HG03103 (cell line): ENCODE measurements at regions not wholly inside any gene's neighbourhood (a gene's known extent, or its start where the extent isn't known, plus 50 kb on each side); places are given as distances from the start of the nearest gene placed in this dataset.
"Not testable (repeated sequence)": the region's sequence is repeated elsewhere in the genome, so short reads cannot be mapped to it uniquely, and the experiment has no call there.

Experiments
- ATAC-seq: cut with Tn5 transposase; IDR thresholded peaks from one replicate; pipeline ENCODE4 v1.9.1; 2021; ENCODE audit warnings: low read depth; ENCODE audit not compliant: unreplicated experiment

DNA sequence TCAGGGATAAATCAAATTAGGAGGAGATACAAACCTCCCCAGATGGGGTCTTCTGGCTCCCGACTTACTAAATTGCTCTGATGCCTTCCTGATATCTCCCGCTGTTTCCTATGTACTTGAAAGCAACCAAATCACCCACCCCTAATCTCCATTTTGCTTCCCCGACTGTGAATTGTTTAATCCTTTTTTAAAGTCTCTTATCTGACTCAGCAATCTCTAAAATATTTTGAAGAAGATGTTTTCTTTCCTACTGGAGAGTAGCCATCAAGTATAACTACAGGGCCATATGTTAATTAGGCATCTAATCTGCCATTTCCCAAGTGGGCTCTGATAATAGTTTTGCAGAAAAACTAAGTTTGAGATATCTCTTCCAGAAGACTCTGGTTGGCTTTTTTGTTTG, 365.2 kb upstream of the MAF start:
- no peak for ATAC-seq

GRCh38 chr16:79964104-79964503, 363.6 kb upstream of the MAF start:
- ATAC-seq: no peak

DNA sequence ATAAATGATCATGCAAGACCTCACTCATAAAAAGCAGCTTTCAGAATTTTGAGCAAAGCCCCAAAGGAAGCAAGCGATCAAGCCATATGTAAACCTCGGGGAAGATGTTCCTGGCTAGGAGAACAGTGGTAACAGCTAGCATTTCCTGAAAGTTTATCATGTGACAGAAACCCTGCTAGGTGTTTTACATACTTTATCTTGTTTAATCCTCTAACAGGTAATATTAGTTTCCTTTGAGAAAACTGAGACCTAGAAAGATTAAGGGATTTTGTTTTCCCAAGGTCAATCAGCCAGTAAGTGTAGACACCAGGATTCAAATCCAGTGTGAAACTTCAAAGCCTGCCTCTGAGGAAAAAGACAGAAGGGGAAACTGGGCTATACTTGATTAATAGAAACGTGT, 362.4 kb upstream of the MAF start:
- no peak for ATAC-seq

GRCh38 chr16:79959226-79959625, 358.7 kb upstream of the MAF start:
- ATAC-seq: no peak

GRCh38 chr16:79954921-79955705, 354.6 kb upstream of the MAF start:
- no peak for ATAC-seq

DNA sequence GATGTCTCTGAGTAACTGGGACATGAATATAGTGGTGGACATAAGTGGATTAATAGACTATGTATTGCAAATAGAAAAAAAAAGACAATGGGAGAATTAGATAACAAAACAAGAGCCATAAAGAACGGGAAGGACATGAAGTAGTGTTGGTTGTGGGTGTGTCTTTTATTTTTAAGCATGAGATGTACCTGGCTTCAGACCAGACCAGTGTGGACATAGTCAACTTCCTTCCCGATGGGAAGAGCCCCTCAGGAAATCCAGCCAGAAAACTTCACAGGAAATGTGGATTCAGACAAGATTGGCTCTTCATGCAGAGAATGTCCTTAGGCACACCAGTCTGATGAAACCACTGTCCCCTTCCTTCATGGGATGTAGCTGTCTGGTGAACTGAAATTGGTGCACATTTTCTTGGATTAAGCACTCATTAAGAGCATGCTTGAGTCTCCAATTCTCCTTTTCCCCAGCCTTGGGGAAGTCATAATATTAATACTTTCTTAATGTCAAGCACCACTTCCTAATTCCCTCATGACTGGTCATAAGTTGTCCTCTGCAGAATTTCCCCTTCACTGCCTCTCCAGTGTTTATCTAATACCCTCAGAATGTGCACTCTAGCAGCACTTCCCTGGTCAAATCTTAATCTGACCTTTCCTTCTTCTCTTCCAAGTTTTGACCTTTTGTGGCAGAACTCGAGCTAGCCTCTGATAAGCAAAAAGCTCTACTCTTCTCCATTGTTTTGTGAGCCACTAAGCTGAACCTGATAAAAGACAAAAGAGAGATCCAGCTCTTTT, 350.6 kb upstream of the MAF start:
- ATAC-seq: no peak

- ATAC-seq: no peak
Measured at GRCh38 chr16:79949417-79949816, 348.9 kb upstream of the MAF start.

DNA sequence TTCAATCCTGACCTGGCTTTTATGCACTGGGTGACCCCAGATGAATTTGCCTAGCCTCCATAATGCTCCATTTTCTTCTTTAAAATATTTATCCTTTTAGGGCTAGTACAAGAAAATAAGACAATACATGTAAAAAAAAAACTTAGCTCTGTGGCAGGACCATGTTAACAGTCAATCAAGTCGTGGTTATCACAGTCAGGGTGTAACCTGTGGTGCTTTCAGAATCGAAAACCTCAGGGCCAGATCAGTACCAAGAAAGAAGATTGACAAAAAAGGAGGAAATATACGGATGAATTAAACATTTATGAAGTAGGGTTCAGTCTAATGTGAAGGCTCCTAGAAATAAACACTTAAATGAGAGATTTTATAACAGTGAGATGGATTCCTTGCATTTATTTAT, 347.2 kb upstream of the MAF start:
- no peak for ATAC-seq

DNA sequence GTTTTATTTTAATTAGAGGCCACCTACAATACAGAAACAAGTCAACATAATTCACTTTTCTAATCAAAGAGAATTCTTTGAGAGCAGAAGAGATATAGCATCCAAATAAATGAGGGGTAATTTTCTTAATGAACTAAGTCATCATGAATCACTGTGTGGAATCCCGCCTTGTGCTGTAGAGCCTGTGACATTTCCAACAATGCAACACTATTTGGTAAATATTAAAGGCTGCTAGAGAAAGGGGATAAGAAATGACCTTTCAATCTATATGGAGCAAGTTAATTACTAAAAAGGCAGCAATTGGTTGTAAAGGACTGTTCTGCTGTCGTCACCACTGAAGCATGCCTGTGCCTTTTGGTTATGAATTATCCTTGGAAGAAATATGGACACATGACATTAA, 345.7 kb upstream of the MAF start:
- no peak for ATAC-seq

DNA sequence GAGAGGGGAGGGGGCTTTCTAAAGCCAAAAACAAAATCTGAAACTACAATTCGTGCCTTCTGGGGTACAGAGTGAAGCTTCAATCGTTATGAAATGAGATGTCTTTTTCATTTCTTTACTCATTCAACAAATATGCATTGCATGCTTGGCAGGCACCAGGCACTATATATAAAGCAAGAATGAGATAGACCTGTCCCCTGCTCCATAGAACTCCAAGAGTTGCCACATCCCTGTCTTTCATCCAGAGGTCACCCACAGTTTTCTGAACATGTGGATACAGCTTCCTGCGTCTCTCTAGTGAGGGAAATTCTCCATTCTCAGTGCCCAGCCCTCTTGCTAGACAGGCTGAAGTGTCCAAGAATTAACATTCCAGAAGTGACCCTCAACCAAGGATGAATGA, 343.2 kb upstream of the MAF start:
- no peak for ATAC-seq

DNA sequence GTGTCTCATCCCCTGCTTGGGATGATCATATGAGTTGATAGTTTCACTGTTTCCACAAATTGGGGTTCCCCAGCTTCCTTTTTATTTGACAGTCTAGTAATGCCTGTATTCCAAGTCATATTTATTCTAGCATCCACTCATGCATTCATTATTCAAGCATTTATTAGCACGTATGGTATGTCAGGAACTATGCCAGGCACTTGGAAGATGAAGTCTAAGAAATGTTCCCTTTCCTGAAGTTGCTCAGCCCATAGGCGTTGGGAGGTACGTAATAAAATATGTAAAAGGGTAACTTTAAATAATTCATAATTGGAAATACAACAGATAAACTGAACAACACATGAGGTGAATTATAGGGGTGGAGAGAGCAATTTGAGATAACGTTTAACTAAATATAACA, 338.0 kb upstream of the MAF start:
- ATAC-seq: no peak

DNA sequence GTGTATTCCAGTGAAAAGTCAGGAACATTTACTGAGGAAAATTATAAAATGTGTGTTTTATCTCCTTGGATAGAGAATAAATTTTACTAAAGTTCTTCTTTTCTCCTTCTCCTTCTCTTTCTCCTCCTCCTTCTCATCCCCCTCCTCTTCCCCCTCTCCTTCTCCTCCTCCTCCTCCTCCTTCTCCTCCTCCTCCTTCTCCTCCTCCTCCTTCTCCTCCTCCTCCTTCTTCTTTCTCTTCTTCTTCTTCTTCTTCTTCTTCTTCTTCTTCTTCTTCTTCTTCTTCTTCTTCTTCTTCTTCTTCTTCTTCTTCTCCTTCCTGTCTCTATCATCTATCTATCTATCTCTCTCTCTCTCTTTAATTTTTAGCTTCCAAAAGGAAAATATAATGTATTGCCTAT, 337.1 kb upstream of the MAF start:
- ATAC-seq: not testable (repeated sequence)

DNA sequence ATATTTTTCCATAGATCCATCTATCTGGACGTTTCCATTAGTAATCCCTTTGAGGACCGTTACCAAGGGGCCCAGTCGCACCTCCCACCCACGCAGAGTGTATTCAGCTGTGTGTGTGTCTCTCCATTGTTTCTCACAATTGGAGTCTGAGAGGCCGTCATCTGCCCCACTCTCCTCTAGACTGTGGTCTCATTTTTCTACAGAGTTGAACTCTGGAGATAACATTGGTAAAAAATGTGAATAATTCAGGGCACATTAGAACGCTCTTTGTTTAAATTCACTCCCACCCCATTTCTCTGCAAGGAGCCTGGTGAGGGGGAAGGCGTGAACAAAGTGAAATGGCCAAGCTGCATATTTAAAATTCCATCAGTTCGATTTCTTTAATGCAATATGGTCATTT, 333.1 kb upstream of the MAF start:
- ATAC-seq: no peak

- ATAC-seq: no peak
Measured at GRCh38 chr16:79932572-79932971, 332.0 kb upstream of the MAF start.

DNA sequence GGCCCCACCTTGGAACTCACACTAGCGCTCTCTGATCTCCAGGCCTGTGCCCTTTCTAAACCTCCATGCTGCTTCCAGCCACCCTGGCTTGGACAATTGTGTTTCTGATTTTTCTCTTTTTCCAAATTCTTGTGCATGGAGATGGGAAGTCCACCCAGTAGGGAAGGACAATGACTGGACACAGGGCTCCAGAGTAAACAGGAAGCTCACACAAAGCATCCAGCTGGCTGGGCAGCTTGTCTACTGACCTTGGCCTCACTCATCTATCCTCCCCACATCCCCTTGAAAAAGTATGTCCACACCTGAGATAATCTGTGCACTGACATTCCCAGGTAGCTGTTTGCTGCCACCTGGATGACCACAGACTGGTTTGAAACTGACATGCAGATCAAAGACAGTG, 331.2 kb upstream of the MAF start:
- no peak for ATAC-seq

- ATAC-seq: no peak
Measured at GRCh38 chr16:79929260-79929965, 328.9 kb upstream of the MAF start.

DNA sequence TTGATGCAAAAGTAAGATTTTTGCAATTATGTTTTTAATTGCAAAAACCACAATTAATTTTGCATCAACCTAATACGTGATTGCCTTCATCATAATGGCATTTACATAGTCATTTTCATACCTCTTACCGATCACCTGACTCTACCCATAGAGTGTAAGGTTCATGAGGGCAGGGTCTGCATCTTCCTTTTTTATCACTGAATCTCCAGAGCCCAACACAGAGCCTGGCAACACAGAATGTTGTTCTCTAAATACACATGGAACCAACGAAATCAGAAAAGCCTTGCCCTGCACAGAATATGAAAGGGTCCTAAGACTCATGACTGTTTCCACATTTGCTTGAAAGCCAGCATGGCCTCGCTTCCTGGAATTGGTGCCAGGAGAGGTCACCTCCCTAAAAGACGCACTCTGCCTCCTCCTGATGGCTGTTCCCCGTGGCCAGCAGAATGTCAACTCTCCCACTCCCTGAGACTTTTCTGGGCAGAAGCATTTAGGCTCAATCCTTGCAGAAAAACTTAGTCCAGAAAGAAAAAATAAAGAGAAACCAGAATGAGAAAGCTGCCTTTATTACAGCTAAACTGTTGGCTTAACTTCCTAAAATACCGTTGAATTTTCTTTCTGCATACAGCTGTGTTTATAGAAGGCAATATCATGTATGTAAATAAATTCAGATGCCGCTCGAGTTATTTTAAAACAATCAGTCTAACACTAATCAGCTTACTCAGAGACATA, 327.8 kb upstream of the MAF start:
- no peak for ATAC-seq

DNA sequence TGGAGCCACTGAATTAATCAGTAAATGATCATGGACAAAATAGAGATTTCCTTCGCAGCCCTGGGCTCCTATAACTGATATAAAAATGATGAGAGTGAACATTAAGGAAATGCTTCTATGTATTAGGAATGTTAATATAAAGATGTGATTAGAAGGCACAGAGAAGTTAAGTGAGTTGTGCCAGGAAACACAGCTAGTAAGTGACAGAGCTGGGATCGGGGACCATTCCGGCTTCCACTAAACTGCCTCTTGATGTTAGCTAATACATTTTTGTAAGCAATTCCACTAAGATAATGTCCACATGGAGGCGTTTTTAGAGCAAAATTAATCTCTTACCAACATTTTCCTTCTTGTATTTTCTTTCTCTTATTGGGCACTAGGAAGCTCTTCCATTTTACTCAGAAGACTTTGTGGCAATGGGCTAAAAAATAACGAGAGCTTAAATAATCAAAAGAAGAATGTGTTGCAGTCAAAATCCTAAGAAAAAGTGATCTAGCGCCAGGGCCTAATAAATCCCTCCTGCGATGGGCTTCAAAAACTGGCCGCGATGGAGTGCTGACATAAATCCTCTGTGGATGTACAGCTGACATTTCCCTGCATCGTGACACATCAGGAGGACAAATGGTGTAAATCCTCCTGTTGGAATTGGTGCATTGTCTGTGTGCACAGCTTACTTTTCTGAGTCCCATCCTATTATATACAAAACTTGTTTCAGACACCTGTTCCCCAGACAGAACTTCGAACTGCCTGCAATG, 326.1 kb upstream of the MAF start:
- ATAC-seq: no peak

GRCh38 chr16:79923431-79923830, 322.9 kb upstream of the MAF start:
- ATAC-seq: no peak

DNA sequence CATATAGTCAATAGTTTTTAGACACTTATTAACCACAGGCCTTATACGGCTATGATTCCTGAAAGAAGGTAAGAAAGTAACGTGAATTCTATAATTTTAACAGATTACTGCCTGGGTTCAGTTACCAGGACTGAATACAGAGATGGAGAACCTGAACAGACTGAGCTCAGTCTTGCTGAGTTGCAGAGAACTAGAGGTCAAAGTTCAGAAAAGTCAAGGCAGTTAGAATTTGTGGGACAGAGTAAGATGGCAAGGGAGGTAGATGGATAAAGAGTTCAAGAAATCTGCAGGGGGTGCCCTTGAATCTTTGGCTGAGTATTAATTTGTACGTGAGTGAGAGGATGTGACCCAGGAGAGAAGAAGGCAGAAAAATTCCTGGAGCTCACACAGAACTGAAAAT, 320.1 kb upstream of the MAF start:
- no peak for ATAC-seq
